ENCODE measurements at regions not wholly inside any gene's neighbourhood (a gene's known extent, or its start where the extent isn't known, plus 50 kb on each side); places are given as distances from the start of the nearest gene placed in this dataset.

DNA sequence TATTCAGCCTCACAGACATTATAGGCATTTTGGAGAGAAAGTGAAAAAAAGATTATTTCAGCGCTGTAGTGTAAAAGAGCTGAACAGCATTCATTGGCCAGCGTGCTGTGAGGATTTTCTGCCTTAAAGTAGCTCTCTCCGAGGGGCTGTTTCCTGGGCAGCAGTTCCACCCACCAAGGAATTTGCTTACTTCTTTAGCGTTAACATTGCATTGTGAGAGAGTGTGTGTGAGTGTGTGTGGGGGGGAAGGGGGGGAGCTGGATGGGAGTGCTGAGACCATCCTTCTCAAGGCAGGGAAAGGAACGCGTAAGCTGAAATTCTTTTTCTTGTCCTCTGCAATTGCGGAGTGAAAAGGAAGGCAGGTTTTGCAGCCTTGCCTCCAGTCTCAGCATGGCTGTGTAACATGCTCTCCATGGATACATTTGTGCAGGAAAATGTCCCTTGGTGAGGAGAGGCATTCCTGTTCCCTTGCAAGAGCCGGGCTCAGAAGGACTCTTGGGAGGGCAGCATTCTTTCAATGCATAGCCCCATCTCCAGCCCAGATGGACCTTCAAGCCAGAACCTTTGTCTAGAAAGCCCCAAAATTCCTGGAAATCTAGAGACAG, 159.9 kb upstream of the NAV2 start:
- no peak for DNase-seq
- H3K36me3 ChIP-seq = no peaks in the 10 kb centered on the region
- H3K4me3 ChIP-seq = no peak overlapping the region
- no peaks in the 10 kb centered on the region for H3K9me3 ChIP-seq (replicated peaks)
- no peak overlapping the region for H3K27ac ChIP-seq (replicated peaks)
- peaks cover under 1% of the 10 kb centered on the region for H3K4me1 ChIP-seq
- TF ChIP-seq, protein P1, sequence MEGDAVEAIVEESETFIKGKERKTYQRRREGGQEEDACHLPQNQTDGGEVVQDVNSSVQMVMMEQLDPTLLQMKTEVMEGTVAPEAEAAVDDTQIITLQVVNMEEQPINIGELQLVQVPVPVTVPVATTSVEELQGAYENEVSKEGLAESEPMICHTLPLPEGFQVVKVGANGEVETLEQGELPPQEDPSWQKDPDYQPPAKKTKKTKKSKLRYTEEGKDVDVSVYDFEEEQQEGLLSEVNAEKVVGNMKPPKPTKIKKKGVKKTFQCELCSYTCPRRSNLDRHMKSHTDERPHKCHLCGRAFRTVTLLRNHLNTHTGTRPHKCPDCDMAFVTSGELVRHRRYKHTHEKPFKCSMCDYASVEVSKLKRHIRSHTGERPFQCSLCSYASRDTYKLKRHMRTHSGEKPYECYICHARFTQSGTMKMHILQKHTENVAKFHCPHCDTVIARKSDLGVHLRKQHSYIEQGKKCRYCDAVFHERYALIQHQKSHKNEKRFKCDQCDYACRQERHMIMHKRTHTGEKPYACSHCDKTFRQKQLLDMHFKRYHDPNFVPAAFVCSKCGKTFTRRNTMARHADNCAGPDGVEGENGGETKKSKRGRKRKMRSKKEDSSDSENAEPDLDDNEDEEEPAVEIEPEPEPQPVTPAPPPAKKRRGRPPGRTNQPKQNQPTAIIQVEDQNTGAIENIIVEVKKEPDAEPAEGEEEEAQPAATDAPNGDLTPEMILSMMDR (IDR thresholded peaks at IDR 0.05; ENCODE audit: borderline replicate concordance) = no peak
- H3K27me3 ChIP-seq (ENCODE audit: low read depth) = peaks cover 6% of the 10 kb centered on the region
- intact Hi-C loops (cut with micrococcal nuclease) = loop anchor here (5.0 kb wide), 2 partner anchors 240 to 295 kb away; no protein-coding TSS in a partner anchor

DNA sequence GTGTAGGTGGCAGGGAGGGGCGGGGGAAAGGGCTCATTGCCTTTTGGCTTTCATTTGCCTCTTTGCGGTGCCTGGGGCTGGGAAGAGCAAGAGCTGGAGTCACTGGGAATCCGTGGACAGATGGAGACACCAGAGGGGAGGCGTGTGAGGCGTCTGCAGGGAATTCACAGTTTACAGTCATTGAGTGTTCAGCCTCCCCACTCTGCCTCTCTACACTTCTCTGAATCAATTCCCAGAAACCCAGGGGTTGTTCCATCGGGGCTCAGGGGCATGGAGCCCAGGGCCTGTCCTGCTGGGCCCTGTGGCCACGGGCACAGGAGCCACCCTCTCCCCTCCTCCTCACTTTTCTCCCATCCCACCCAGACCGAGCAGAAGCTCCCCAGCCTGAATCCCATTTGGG, 160.5 kb upstream of the NAV2 start:
- TF ChIP-seq, protein P1 (IDR thresholded peaks at IDR 0.05; ENCODE audit: borderline replicate concordance) = no peak
- Histone ChIP-seq H3K4me3 (no peak overlapping the region), H3K36me3 (no peaks in the 10 kb centered on the region), H3K9me3 (replicated peaks) (no peaks in the 10 kb centered on the region), H3K27me3 (ENCODE audit: low read depth) (peaks cover 8% of the 10 kb centered on the region), H3K4me1 (no peaks in the 10 kb centered on the region), H3K27ac (replicated peaks) (no peak overlapping the region)
- DNase-seq = no peak
- intact Hi-C loops (cut with micrococcal nuclease) = loop anchor here (5.0 kb wide), 2 partner anchors 240 to 295 kb away; no protein-coding TSS in a partner anchor

DNA sequence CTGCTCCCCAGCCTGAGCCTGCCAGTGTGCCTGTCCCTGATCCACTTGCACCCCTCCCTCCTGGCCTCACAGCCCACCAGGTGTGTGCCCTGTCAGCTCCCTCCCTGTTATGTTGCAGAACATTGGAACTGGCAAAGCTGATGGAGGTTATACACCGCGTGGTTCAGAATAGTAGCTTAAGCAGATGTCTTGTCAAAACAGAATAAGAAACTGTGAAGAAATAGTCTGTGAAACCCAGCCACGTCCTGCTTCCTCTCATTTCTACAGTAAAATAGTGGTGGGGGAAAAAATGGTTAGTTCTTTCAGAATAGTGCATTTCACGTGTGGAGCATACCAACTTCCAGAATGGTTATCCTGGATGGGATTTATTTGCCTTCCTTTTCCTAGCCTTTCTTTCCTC, 161.2 kb upstream of the NAV2 start:
- DNase-seq = no peak
- Histone ChIP-seq H3K9me3 (replicated peaks) (no peaks in the 10 kb centered on the region), H3K27ac (replicated peaks) (no peak overlapping the region), H3K4me1 (no peaks in the 10 kb centered on the region), H3K36me3 (no peaks in the 10 kb centered on the region), H3K27me3 (ENCODE audit: low read depth) (peaks cover 8% of the 10 kb centered on the region), H3K4me3 (no peak overlapping the region)
- intact Hi-C loops (cut with micrococcal nuclease) = loop anchor here (5.0 kb wide), 2 partner anchors 239 to 294 kb away; no protein-coding TSS in a partner anchor
- TF ChIP-seq, protein P1 (IDR thresholded peaks at IDR 0.05; ENCODE audit: borderline replicate concordance) = no peak

DNA sequence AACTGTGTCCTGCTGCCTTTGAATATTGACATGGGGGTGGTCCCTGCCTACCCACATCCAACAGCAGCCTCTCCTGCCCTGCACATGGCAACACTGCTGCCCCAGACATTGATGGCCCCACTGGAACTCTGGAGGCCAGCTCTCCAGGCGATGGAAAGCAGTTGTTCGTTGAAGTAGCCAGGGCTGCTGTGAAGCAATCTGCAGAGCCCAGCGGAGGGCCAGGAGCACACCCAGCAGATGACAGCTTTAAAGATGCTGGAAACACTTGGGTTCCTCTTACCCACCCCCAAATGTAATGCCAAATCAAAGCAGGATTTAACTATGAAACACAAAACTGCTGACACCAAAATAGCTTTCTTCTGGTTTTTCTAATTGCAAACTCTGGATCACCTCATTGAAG, 165.6 kb upstream of the NAV2 start:
- Histone ChIP-seq H3K27ac (replicated peaks) (no peak overlapping the region), H3K36me3 (no peaks in the 10 kb centered on the region), H3K4me1 (no peaks in the 10 kb centered on the region), H3K4me3 (no peak overlapping the region), H3K9me3 (replicated peaks) (no peaks in the 10 kb centered on the region), H3K27me3 (ENCODE audit: low read depth) (peaks cover 12% of the 10 kb centered on the region)
- no peak for DNase-seq
- TF ChIP-seq, protein P1 (IDR thresholded peaks at IDR 0.05; ENCODE audit: borderline replicate concordance) = no peak
- intact Hi-C loops (cut with micrococcal nuclease) = no loop called here

DNA sequence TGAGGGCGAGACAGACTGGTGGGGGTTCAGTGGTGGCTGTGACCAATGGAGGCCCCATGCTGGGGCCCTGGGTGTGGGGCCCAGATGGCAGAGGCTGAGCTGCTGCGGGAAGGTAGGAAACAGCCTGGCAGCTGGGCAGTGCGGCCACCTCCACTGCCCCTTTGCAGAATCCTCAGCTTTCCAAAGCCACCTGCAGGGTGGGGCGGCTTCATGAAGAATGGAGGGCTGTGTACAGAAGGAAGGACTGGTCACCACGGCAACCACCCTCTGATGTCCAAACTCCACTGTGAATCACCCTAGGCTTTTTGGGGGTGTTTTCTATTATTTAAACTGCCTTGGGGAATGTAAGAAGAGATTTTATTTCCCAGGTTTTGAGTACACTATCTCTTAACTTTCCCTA, 166.3 kb upstream of the NAV2 start:
- Histone ChIP-seq H3K9me3 (replicated peaks) (no peaks in the 10 kb centered on the region), H3K4me3 (no peak overlapping the region), H3K36me3 (no peaks in the 10 kb centered on the region), H3K27me3 (ENCODE audit: low read depth) (peaks cover 12% of the 10 kb centered on the region), H3K27ac (replicated peaks) (no peak overlapping the region), H3K4me1 (no peaks in the 10 kb centered on the region)
- DNase-seq = no peak
- TF ChIP-seq, protein P1 (IDR thresholded peaks at IDR 0.05; ENCODE audit: borderline replicate concordance) = no peak
- intact Hi-C loops (cut with micrococcal nuclease) = no loop called here
